ENCODE measurements at regions not wholly inside any gene's neighbourhood (a gene's known extent, or its start where the extent isn't known, plus 50 kb on each side); places are given as distances from the start of the nearest gene placed in this dataset.
"Not testable (repeated sequence)": the region's sequence is repeated elsewhere in the genome, so short reads cannot be mapped to it uniquely, and the experiment has no call there.

- no peak for DNase-seq
- no peak for TF ChIP-seq POLR2A (IDR thresholded peaks at IDR 0.05; ENCODE audit: low read length)
- no peak for TF ChIP-seq GATA1 (IDR thresholded peaks at IDR 0.05; ENCODE audit: low read depth, low read length)
Observed at GRCh38 chr5:118605761-118606160, 382.6 kb downstream of the DTWD2 start.

GRCh38 chr5:118604106-118604505, 384.2 kb downstream of the DTWD2 start:
- no peak for DNase-seq
- TF ChIP-seq GATA1 (IDR thresholded peaks at IDR 0.05; ENCODE audit: low read depth, low read length) (no peak), POLR2A (IDR thresholded peaks at IDR 0.05; ENCODE audit: low read length) (no peak)

- no peak for DNase-seq
- no peak for TF ChIP-seq GATA1 (IDR thresholded peaks at IDR 0.05; ENCODE audit: low read depth, low read length)
Observed at GRCh38 chr5:118603278-118603677, 385.1 kb downstream of the DTWD2 start.

- TF ChIP-seq GATA1 (IDR thresholded peaks at IDR 0.05; ENCODE audit: low read depth, low read length) (no peak), POLR2A (IDR thresholded peaks at IDR 0.05; ENCODE audit: low read length) (no peak)
- no peak for DNase-seq
Observed at GRCh38 chr5:118598311-118598710, 390.0 kb downstream of the DTWD2 start.

GRCh38 chr5:118597543-118597942, 390.8 kb downstream of the DTWD2 start:
- TF ChIP-seq GATA1 (IDR thresholded peaks at IDR 0.05; ENCODE audit: low read depth, low read length) (no peak), POLR2A (IDR thresholded peaks at IDR 0.05; ENCODE audit: low read length) (no peak)
- DNase-seq, result no peak

GRCh38 chr5:118596255-118596654, 392.1 kb downstream of the DTWD2 start:
- no peak for DNase-seq
- TF ChIP-seq POLR2A (IDR thresholded peaks at IDR 0.05; ENCODE audit: low read length) (no peak), GATA1 (IDR thresholded peaks at IDR 0.05; ENCODE audit: low read depth, low read length) (no peak)

GRCh38 chr5:118593003-118593328, 395.4 kb downstream of the DTWD2 start:
- DNase-seq, result no peak
- TF ChIP-seq GATA1 (IDR thresholded peaks at IDR 0.05; ENCODE audit: low read depth, low read length) (no peak), POLR2A (IDR thresholded peaks at IDR 0.05; ENCODE audit: low read length) (no peak)

GRCh38 chr5:118592229-118593002, 395.9 kb downstream of the DTWD2 start:
- no peak for DNase-seq
- no peak for TF ChIP-seq POLR2A (IDR thresholded peaks at IDR 0.05; ENCODE audit: low read length)
- TF ChIP-seq GATA1 (IDR thresholded peaks at IDR 0.05; ENCODE audit: low read depth, low read length), result no peak

GRCh38 chr5:118590806-118591205, 397.5 kb downstream of the DTWD2 start:
- no peak for TF ChIP-seq GATA1 (IDR thresholded peaks at IDR 0.05; ENCODE audit: low read depth, low read length)
- TF ChIP-seq POLR2A (IDR thresholded peaks at IDR 0.05; ENCODE audit: low read length), result no peak
- DNase-seq, result no peak

GRCh38 chr5:118580949-118581348, 407.4 kb downstream of the DTWD2 start:
- TF ChIP-seq GATA1 (IDR thresholded peaks at IDR 0.05; ENCODE audit: low read depth, low read length), result no peak
- TF ChIP-seq POLR2A (IDR thresholded peaks at IDR 0.05; ENCODE audit: low read length), result no peak
- DNase-seq, result no peak

GRCh38 chr5:118578093-118578492, 410.3 kb downstream of the DTWD2 start:
- no peak for TF ChIP-seq GATA1 (IDR thresholded peaks at IDR 0.05; ENCODE audit: low read depth, low read length)
- TF ChIP-seq POLR2A (IDR thresholded peaks at IDR 0.05; ENCODE audit: low read length), result no peak

GRCh38 chr5:118577621-118578020, 410.7 kb downstream of the DTWD2 start:
- no peak for DNase-seq
- TF ChIP-seq GATA1 (IDR thresholded peaks at IDR 0.05; ENCODE audit: low read depth, low read length) (no peak), POLR2A (IDR thresholded peaks at IDR 0.05; ENCODE audit: low read length) (no peak)

More at GRCh38 chr5:118578093-118578492, 410.3 kb downstream of the DTWD2 start:
- no peak for DNase-seq

- not testable (repeated sequence) for DNase-seq
Observed at GRCh38 chr5:118570276-118570675, 418.1 kb downstream of the DTWD2 start.

GRCh38 chr5:118569596-118569995, 418.8 kb downstream of the DTWD2 start:
- not testable (repeated sequence) for DNase-seq

- no peak for DNase-seq
- TF ChIP-seq GATA1 (IDR thresholded peaks at IDR 0.05; ENCODE audit: low read depth, low read length) (no peak), POLR2A (IDR thresholded peaks at IDR 0.05; ENCODE audit: low read length) (no peak)
Observed at GRCh38 chr5:118565335-118565971, 422.9 kb downstream of the DTWD2 start.
